ENCODE measurements at regions not wholly inside any gene's neighbourhood (a gene's known extent, or its start where the extent isn't known, plus 50 kb on each side); places are given as distances from the start of the nearest gene placed in this dataset.
"Not testable (repeated sequence)": the region's sequence is repeated elsewhere in the genome, so short reads cannot be mapped to it uniquely, and the experiment has no call there.

GRCh38 chr1:116185161-116185701 is 74.0 kb downstream of the MAB21L3 start:
- WGBS (ENCODE audit: insufficient coverage, low lambda C conversion rate): 80% methylated on average over 2 of the region's 5 CpGs
- Histone ChIP-seq H3K9me3 (ENCODE audit: control insufficient read depth, low read depth, low read length) (no peaks in the 10 kb centered on the region), H3K27me3 (ENCODE audit: control insufficient read depth, insufficient read depth, low read length) (no peaks in the 10 kb centered on the region), H3K36me3 (ENCODE audit: control insufficient read depth, insufficient read depth, low read length) (no peaks in the 10 kb centered on the region), H3K4me1 (ENCODE audit: control insufficient read depth, insufficient read depth, low read length) (peaks cover 8% of the 10 kb centered on the region), H3K27ac (ENCODE audit: low read length) (no peak overlapping the region), H3K4me3 (ENCODE audit: low read length) (no peak overlapping the region)
- DNase-seq: no peak

DNA sequence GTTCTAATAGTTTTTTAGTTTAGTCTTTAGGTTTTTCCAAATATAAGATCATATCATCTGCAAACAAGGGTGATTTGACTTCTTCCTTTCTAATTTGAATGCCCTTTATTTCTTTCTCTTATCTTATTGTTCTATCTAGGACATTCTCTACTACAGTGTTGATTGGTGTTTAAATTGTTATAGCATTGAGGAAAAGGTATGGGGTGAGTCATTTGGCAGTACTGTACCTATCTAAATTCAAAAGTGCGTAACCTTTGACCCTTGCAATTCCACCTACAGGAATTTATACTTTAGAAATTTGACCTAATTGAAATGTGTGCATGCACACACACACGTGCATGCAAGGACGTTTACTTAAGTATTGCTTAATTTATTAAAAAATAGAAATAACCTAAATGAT is 78.3 kb downstream of the MAB21L3 start:
- no peak for DNase-seq

GRCh38 chr1:116191294-116191693 is 80.1 kb downstream of the MAB21L3 start:
- Histone ChIP-seq H3K4me1 (ENCODE audit: control insufficient read depth, insufficient read depth, low read length) (no peaks in the 10 kb centered on the region), H3K4me3 (ENCODE audit: low read length) (no peak overlapping the region), H3K27ac (ENCODE audit: low read length) (no peak overlapping the region), H3K27me3 (ENCODE audit: control insufficient read depth, insufficient read depth, low read length) (no peaks in the 10 kb centered on the region), H3K36me3 (ENCODE audit: control insufficient read depth, insufficient read depth, low read length) (no peaks in the 10 kb centered on the region), H3K9me3 (ENCODE audit: control insufficient read depth, low read depth, low read length) (no peaks in the 10 kb centered on the region)
- WGBS (ENCODE audit: insufficient coverage, low lambda C conversion rate): 100% methylated on average over 1 of the region's 2 CpGs
- DNase-seq: no peak

More for the DNA sequence above, 78.3 kb downstream of the MAB21L3 start:
- no peaks in the 10 kb centered on the region for H3K27me3 ChIP-seq (ENCODE audit: control insufficient read depth, insufficient read depth, low read length)
- H3K4me1 ChIP-seq (ENCODE audit: control insufficient read depth, insufficient read depth, low read length): no peaks in the 10 kb centered on the region
- no peaks in the 10 kb centered on the region for H3K9me3 ChIP-seq (ENCODE audit: control insufficient read depth, low read depth, low read length)
- 90% methylated on average over 2 of the region's 3 CpGs for WGBS (ENCODE audit: insufficient coverage, low lambda C conversion rate)
- no peaks in the 10 kb centered on the region for H3K36me3 ChIP-seq (ENCODE audit: control insufficient read depth, insufficient read depth, low read length)
- no peak overlapping the region for H3K4me3 ChIP-seq (ENCODE audit: low read length)
- H3K27ac ChIP-seq (ENCODE audit: low read length): no peak overlapping the region

GRCh38 chr1:116193768-116194167 is 82.6 kb downstream of the MAB21L3 start:
- no CpG with 5 or more reads among the region's 2 CpGs for WGBS (ENCODE audit: insufficient coverage, low lambda C conversion rate)
- Histone ChIP-seq H3K4me1 (ENCODE audit: control insufficient read depth, insufficient read depth, low read length) (no peaks in the 10 kb centered on the region), H3K27me3 (ENCODE audit: control insufficient read depth, insufficient read depth, low read length) (no peaks in the 10 kb centered on the region), H3K4me3 (ENCODE audit: low read length) (no peak overlapping the region), H3K27ac (ENCODE audit: low read length) (no peak overlapping the region), H3K36me3 (ENCODE audit: control insufficient read depth, insufficient read depth, low read length) (no peaks in the 10 kb centered on the region), H3K9me3 (ENCODE audit: control insufficient read depth, low read depth, low read length) (no peaks in the 10 kb centered on the region)
- no peak for DNase-seq

DNA sequence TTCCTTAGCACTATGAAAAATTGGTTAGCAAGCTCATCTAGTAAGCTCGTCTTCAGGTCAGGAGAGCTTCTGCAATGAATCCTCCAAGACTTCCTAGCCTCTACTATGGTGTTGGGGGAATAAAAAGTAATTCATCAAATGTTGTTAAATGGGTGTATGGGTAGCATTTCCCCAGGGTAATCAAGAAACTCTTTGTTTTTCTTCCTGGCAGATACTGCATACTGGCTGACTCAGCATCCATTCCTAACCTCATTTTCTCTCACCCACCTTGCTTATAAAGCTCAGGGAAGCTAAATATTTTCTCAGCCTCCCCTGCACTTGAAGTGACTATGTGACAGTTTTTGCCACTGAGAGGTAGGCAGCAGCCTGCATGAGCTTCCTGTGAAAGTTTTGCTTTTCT is 83.4 kb downstream of the MAB21L3 start:
- no peaks in the 10 kb centered on the region for H3K27me3 ChIP-seq (ENCODE audit: control insufficient read depth, insufficient read depth, low read length)
- no peaks in the 10 kb centered on the region for H3K4me1 ChIP-seq (ENCODE audit: control insufficient read depth, insufficient read depth, low read length)
- no peak for DNase-seq
- no CpG with 5 or more reads among the region's 1 CpG for WGBS (ENCODE audit: insufficient coverage, low lambda C conversion rate)
- no peak overlapping the region for H3K27ac ChIP-seq (ENCODE audit: low read length)
- no peak overlapping the region for H3K4me3 ChIP-seq (ENCODE audit: low read length)
- H3K36me3 ChIP-seq (ENCODE audit: control insufficient read depth, insufficient read depth, low read length): no peaks in the 10 kb centered on the region
- H3K9me3 ChIP-seq (ENCODE audit: control insufficient read depth, low read depth, low read length): no peaks in the 10 kb centered on the region

DNA sequence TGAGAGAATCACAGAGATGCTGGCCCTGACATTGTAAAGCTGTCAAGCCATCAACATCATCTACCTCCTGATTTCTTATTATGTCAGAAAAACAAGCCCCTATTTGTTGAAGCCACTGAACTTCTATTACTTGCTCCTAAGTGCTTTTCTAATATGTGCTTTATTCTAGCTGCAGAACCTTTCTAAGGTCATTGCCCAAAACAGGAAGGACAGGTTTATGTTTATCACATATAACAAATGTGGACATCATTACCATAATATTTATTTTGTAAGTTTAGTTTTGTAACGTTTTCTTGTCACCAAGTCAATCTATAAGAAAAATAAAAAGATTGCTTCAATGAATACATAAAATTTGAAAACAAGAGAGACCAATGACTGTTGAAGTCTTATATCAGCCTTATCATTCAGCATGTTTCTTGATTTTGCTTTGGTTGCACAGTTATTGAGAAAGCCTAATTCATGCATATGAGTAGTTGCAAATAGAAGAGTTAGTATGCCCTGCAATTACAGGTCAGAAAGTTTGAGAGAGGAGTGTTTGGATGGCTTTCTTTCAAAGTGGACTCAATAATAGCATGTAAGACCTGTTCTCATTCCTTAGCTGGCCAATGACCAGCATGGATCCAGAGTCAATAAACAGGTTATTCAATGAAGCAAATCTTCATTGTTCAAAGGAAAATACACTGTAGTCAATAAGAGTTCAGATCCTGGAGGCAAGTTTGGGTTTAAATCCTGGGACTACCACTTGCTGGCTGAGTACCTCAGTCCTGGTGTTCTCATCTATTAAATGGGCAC is 84.1 kb downstream of the MAB21L3 start:
- Histone ChIP-seq H3K4me3 (ENCODE audit: low read length) (no peak overlapping the region), H3K4me1 (ENCODE audit: control insufficient read depth, insufficient read depth, low read length) (no peaks in the 10 kb centered on the region), H3K27ac (ENCODE audit: low read length) (no peak overlapping the region), H3K27me3 (ENCODE audit: control insufficient read depth, insufficient read depth, low read length) (no peaks in the 10 kb centered on the region), H3K36me3 (ENCODE audit: control insufficient read depth, insufficient read depth, low read length) (no peaks in the 10 kb centered on the region), H3K9me3 (ENCODE audit: control insufficient read depth, low read depth, low read length) (no peaks in the 10 kb centered on the region)
- no peak for DNase-seq
- 50% methylated on average over 1 of the region's 1 CpG for WGBS (ENCODE audit: insufficient coverage, low lambda C conversion rate)

GRCh38 chr1:116200343-116200742 is 89.1 kb downstream of the MAB21L3 start:
- WGBS (ENCODE audit: insufficient coverage, low lambda C conversion rate): 100% methylated on average over 1 of the region's 2 CpGs
- DNase-seq; H3K4me3 ChIP-seq (ENCODE audit: low read length); H3K27ac ChIP-seq (ENCODE audit: low read length); H3K4me1 ChIP-seq (ENCODE audit: control insufficient read depth, insufficient read depth, low read length); H3K27me3 ChIP-seq (ENCODE audit: control insufficient read depth, insufficient read depth, low read length); H3K36me3 ChIP-seq (ENCODE audit: control insufficient read depth, insufficient read depth, low read length); H3K9me3 ChIP-seq (ENCODE audit: control insufficient read depth, low read depth, low read length): not testable (repeated sequence)

DNA sequence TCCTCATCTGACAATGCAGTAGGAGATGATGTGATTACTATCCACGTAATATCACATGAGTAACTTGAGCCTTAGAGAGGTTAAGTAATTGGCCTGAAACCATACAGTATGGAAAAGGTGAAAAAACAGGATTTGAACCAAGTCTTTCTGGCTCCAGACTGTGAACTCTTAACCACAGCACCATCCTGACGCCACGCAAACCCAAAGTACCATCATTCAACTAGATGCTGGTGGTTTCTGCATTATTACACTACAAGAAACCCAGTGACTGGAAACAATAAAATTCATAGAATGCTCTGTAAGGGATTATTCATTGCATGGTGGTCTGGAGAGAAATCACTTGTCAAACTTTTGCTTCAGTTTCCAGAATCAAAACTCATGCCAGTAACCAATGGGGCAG is 90.7 kb downstream of the MAB21L3 start:
- 83% methylated on average over 1 of the region's 3 CpGs for WGBS (ENCODE audit: insufficient coverage, low lambda C conversion rate)
- H3K9me3 ChIP-seq (ENCODE audit: control insufficient read depth, low read depth, low read length): no peaks in the 10 kb centered on the region
- no peak overlapping the region for H3K4me3 ChIP-seq (ENCODE audit: low read length)
- no peaks in the 10 kb centered on the region for H3K4me1 ChIP-seq (ENCODE audit: control insufficient read depth, insufficient read depth, low read length)
- no peak for DNase-seq
- H3K36me3 ChIP-seq (ENCODE audit: control insufficient read depth, insufficient read depth, low read length): no peaks in the 10 kb centered on the region
- H3K27me3 ChIP-seq (ENCODE audit: control insufficient read depth, insufficient read depth, low read length): no peaks in the 10 kb centered on the region
- H3K27ac ChIP-seq (ENCODE audit: low read length): no peak overlapping the region

- DNase-seq: no peak
Measured at GRCh38 chr1:116203181-116203723, 92.1 kb downstream of the MAB21L3 start.

GRCh38 chr1:116203920-116204319 is 92.7 kb downstream of the MAB21L3 start:
- Histone ChIP-seq H3K36me3 (ENCODE audit: control insufficient read depth, insufficient read depth, low read length) (no peaks in the 10 kb centered on the region), H3K9me3 (ENCODE audit: control insufficient read depth, low read depth, low read length) (no peaks in the 10 kb centered on the region), H3K4me3 (ENCODE audit: low read length) (no peak overlapping the region), H3K27ac (ENCODE audit: low read length) (no peak overlapping the region), H3K27me3 (ENCODE audit: control insufficient read depth, insufficient read depth, low read length) (no peaks in the 10 kb centered on the region), H3K4me1 (ENCODE audit: control insufficient read depth, insufficient read depth, low read length) (no peaks in the 10 kb centered on the region)
- no peak for DNase-seq
- WGBS (ENCODE audit: insufficient coverage, low lambda C conversion rate): 90% methylated on average over 3 of the region's 4 CpGs

More at GRCh38 chr1:116203181-116203723, 92.1 kb downstream of the MAB21L3 start:
- H3K27me3 ChIP-seq (ENCODE audit: control insufficient read depth, insufficient read depth, low read length): no peaks in the 10 kb centered on the region
- no CpG with 5 or more reads among the region's 5 CpGs for WGBS (ENCODE audit: insufficient coverage, low lambda C conversion rate)
- no peaks in the 10 kb centered on the region for H3K4me1 ChIP-seq (ENCODE audit: control insufficient read depth, insufficient read depth, low read length)
- no peak overlapping the region for H3K27ac ChIP-seq (ENCODE audit: low read length)
- H3K36me3 ChIP-seq (ENCODE audit: control insufficient read depth, insufficient read depth, low read length): no peaks in the 10 kb centered on the region
- no peaks in the 10 kb centered on the region for H3K9me3 ChIP-seq (ENCODE audit: control insufficient read depth, low read depth, low read length)
- H3K4me3 ChIP-seq (ENCODE audit: low read length): no peak overlapping the region

All from large intestine (tissue), 3 donors.